ENCODE measurements at regions not wholly inside any gene's neighbourhood (a gene's known extent, or its start where the extent isn't known, plus 50 kb on each side); places are given as distances from the start of the nearest gene placed in this dataset.
A peak's percentile ranks its signal among the peaks of the same experiment; 100 is the strongest.

GRCh38 chr20:61176874-61177273 is 75.2 kb upstream of the CDH4 start:
- H3K4me1 ChIP-seq (ENCODE audit: control insufficient read depth, insufficient read depth, low read length): no peaks in the 10 kb centered on the region
- H3K27me3 ChIP-seq (ENCODE audit: control insufficient read depth, insufficient read depth, low read length): no peaks in the 10 kb centered on the region
- no CpG with 5 or more reads among the region's 1 CpG for WGBS (ENCODE audit: insufficient coverage)
- DNase-seq (ENCODE audit: low read depth in 4 of 6, low spot score in 6 of 6): no peak
- H3K9me3 ChIP-seq (ENCODE audit: control insufficient read depth, insufficient read depth, low read length): no peaks in the 10 kb centered on the region
- no peaks in the 10 kb centered on the region for H3K36me3 ChIP-seq (ENCODE audit: control insufficient read depth, insufficient read depth, low read length)
- no peak overlapping the region for H3K27ac ChIP-seq (ENCODE audit: low read depth, low read length)
- no peak overlapping the region for H3K4me3 ChIP-seq (ENCODE audit: low read depth, low read length)

GRCh38 chr20:61178551-61179071 is 73.5 kb upstream of the CDH4 start:
- Histone ChIP-seq H3K9me3 (ENCODE audit: control insufficient read depth, insufficient read depth, low read length) (no peaks in the 10 kb centered on the region), H3K4me3 (ENCODE audit: low read depth, low read length) (no peak overlapping the region), H3K27me3 (ENCODE audit: control insufficient read depth, insufficient read depth, low read length) (no peaks in the 10 kb centered on the region), H3K4me1 (ENCODE audit: control insufficient read depth, insufficient read depth, low read length) (no peaks in the 10 kb centered on the region), H3K27ac (ENCODE audit: low read depth, low read length) (no peak overlapping the region), H3K36me3 (ENCODE audit: control insufficient read depth, insufficient read depth, low read length) (no peaks in the 10 kb centered on the region)
- 27% methylated on average over 5 of the region's 6 CpGs for WGBS (ENCODE audit: insufficient coverage)
- no peak for DNase-seq (ENCODE audit: low read depth in 4 of 6, low spot score in 6 of 6)

GRCh38 chr20:61184194-61184593 is 67.9 kb upstream of the CDH4 start:
- no peaks in the 10 kb centered on the region for H3K36me3 ChIP-seq (ENCODE audit: control insufficient read depth, insufficient read depth, low read length)
- H3K4me1 ChIP-seq (ENCODE audit: control insufficient read depth, insufficient read depth, low read length): peaks cover 3% of the 10 kb centered on the region
- no peak overlapping the region for H3K27ac ChIP-seq (ENCODE audit: low read depth, low read length)
- peak in 1 of 6 donors; percentile 35 for DNase-seq (ENCODE audit: low read depth in 4 of 6, low spot score in 6 of 6)
- no peaks in the 10 kb centered on the region for H3K27me3 ChIP-seq (ENCODE audit: control insufficient read depth, insufficient read depth, low read length)
- H3K4me3 ChIP-seq (ENCODE audit: low read depth, low read length): no peak overlapping the region
- 43% methylated on average over 6 of the region's 9 CpGs for WGBS (ENCODE audit: insufficient coverage)
- no peaks in the 10 kb centered on the region for H3K9me3 ChIP-seq (ENCODE audit: control insufficient read depth, insufficient read depth, low read length)

GRCh38 chr20:61185181-61185580 is 66.9 kb upstream of the CDH4 start:
- peaks cover 3% of the 10 kb centered on the region for H3K4me1 ChIP-seq (ENCODE audit: control insufficient read depth, insufficient read depth, low read length)
- WGBS (ENCODE audit: insufficient coverage): 89% methylated on average over 4 of the region's 7 CpGs
- no peak overlapping the region for H3K4me3 ChIP-seq (ENCODE audit: low read depth, low read length)
- no peaks in the 10 kb centered on the region for H3K27me3 ChIP-seq (ENCODE audit: control insufficient read depth, insufficient read depth, low read length)
- H3K27ac ChIP-seq (ENCODE audit: low read depth, low read length): no peak overlapping the region
- no peaks in the 10 kb centered on the region for H3K36me3 ChIP-seq (ENCODE audit: control insufficient read depth, insufficient read depth, low read length)
- no peaks in the 10 kb centered on the region for H3K9me3 ChIP-seq (ENCODE audit: control insufficient read depth, insufficient read depth, low read length)
- no peak for DNase-seq (ENCODE audit: low read depth in 4 of 6, low spot score in 6 of 6)

GRCh38 chr20:61185841-61186601 is 66.0 kb upstream of the CDH4 start:
- Histone ChIP-seq H3K4me3 (ENCODE audit: low read depth, low read length) (no peak overlapping the region), H3K36me3 (ENCODE audit: control insufficient read depth, insufficient read depth, low read length) (no peaks in the 10 kb centered on the region), H3K4me1 (ENCODE audit: control insufficient read depth, insufficient read depth, low read length) (peaks cover 3% of the 10 kb centered on the region), H3K27ac (ENCODE audit: low read depth, low read length) (no peak overlapping the region), H3K27me3 (ENCODE audit: control insufficient read depth, insufficient read depth, low read length) (no peaks in the 10 kb centered on the region), H3K9me3 (ENCODE audit: control insufficient read depth, insufficient read depth, low read length) (no peaks in the 10 kb centered on the region)
- 82% methylated on average over 5 of the region's 12 CpGs for WGBS (ENCODE audit: insufficient coverage)
- no peak for DNase-seq (ENCODE audit: low read depth in 4 of 6, low spot score in 6 of 6)

- Histone ChIP-seq H3K27me3 (ENCODE audit: control insufficient read depth, insufficient read depth, low read length) (no peaks in the 10 kb centered on the region), H3K9me3 (ENCODE audit: control insufficient read depth, insufficient read depth, low read length) (no peaks in the 10 kb centered on the region), H3K36me3 (ENCODE audit: control insufficient read depth, insufficient read depth, low read length) (no peaks in the 10 kb centered on the region), H3K27ac (ENCODE audit: low read depth, low read length) (no peak overlapping the region), H3K4me3 (ENCODE audit: low read depth, low read length) (no peak overlapping the region), H3K4me1 (ENCODE audit: control insufficient read depth, insufficient read depth, low read length) (peaks cover 3% of the 10 kb centered on the region)
- peak in 1 of 6 donors; percentile 59 for DNase-seq (ENCODE audit: low read depth in 4 of 6, low spot score in 6 of 6)
- WGBS (ENCODE audit: insufficient coverage): 81% methylated on average over 5 of the region's 11 CpGs
Observed at GRCh38 chr20:61186771-61187472, 65.1 kb upstream of the CDH4 start.

- H3K27me3 ChIP-seq (ENCODE audit: control insufficient read depth, insufficient read depth, low read length): no peaks in the 10 kb centered on the region
- no peak for DNase-seq (ENCODE audit: low read depth in 4 of 6, low spot score in 6 of 6)
- no peaks in the 10 kb centered on the region for H3K36me3 ChIP-seq (ENCODE audit: control insufficient read depth, insufficient read depth, low read length)
- H3K9me3 ChIP-seq (ENCODE audit: control insufficient read depth, insufficient read depth, low read length): no peaks in the 10 kb centered on the region
- peaks cover 3% of the 10 kb centered on the region for H3K4me1 ChIP-seq (ENCODE audit: control insufficient read depth, insufficient read depth, low read length)
- no CpG with 5 or more reads among the region's 1 CpG for WGBS (ENCODE audit: insufficient coverage)
- H3K27ac ChIP-seq (ENCODE audit: low read depth, low read length): no peak overlapping the region
- no peak overlapping the region for H3K4me3 ChIP-seq (ENCODE audit: low read depth, low read length)
Observed at GRCh38 chr20:61189534-61189933, 62.5 kb upstream of the CDH4 start.

- no peaks in the 10 kb centered on the region for H3K27me3 ChIP-seq (ENCODE audit: control insufficient read depth, insufficient read depth, low read length)
Observed at GRCh38 chr20:61191096-61191495, 61.0 kb upstream of the CDH4 start.

GRCh38 chr20:61192337-61192950 is 59.6 kb upstream of the CDH4 start:
- Histone ChIP-seq H3K4me1 (ENCODE audit: control insufficient read depth, insufficient read depth, low read length) (peaks cover 1% of the 10 kb centered on the region), H3K27me3 (ENCODE audit: control insufficient read depth, insufficient read depth, low read length) (no peaks in the 10 kb centered on the region), H3K9me3 (ENCODE audit: control insufficient read depth, insufficient read depth, low read length) (no peaks in the 10 kb centered on the region), H3K27ac (ENCODE audit: low read depth, low read length) (no peak overlapping the region), H3K4me3 (ENCODE audit: low read depth, low read length) (no peak overlapping the region), H3K36me3 (ENCODE audit: control insufficient read depth, insufficient read depth, low read length) (no peaks in the 10 kb centered on the region)
- WGBS (ENCODE audit: insufficient coverage): 35% methylated on average over 3 of the region's 10 CpGs
- no peak for DNase-seq (ENCODE audit: low read depth in 4 of 6, low spot score in 6 of 6)

More at GRCh38 chr20:61191096-61191495, 61.0 kb upstream of the CDH4 start:
- WGBS (ENCODE audit: insufficient coverage): 97% methylated on average over 9 of the region's 9 CpGs
- Histone ChIP-seq H3K9me3 (ENCODE audit: control insufficient read depth, insufficient read depth, low read length) (no peaks in the 10 kb centered on the region), H3K4me3 (ENCODE audit: low read depth, low read length) (no peak overlapping the region), H3K4me1 (ENCODE audit: control insufficient read depth, insufficient read depth, low read length) (peaks cover 3% of the 10 kb centered on the region), H3K27ac (ENCODE audit: low read depth, low read length) (no peak overlapping the region), H3K36me3 (ENCODE audit: control insufficient read depth, insufficient read depth, low read length) (no peaks in the 10 kb centered on the region)
- DNase-seq (ENCODE audit: low read depth in 4 of 6, low spot score in 6 of 6): no peak
